ENCODE measurements at regions not wholly inside any gene's neighbourhood (a gene's known extent, or its start where the extent isn't known, plus 50 kb on each side); places are given as distances from the start of the nearest gene placed in this dataset.

GRCh38 chrX:5145957-5146356, 1082.7 kb downstream of the NLGN4X start:
- no peaks in the 10 kb centered on the region for H3K27me3 ChIP-seq (ENCODE audit: insufficient read depth)
- CTCF ChIA-PET = no interaction called here
- no peaks in the 10 kb centered on the region for H3K9me3 ChIP-seq
- H3F3A ChIP-seq (replicated peaks; ENCODE audit: insufficient read depth) = no peaks in the 10 kb centered on the region
- H3K9ac ChIP-seq = no peak overlapping the region
- no peaks in the 10 kb centered on the region for H3K79me2 ChIP-seq (ENCODE audit: insufficient read depth)
- no peak overlapping the region for H2AFZ ChIP-seq (ENCODE audit: low read depth)
- H3K9me2 ChIP-seq = no peaks in the 10 kb centered on the region
- no peak for TF ChIP-seq TAF1 (IDR thresholded peaks at IDR 0.05; ENCODE audit: borderline replicate concordance, low read depth, low read length)
- TF ChIP-seq RCOR1 (IDR thresholded peaks at IDR 0.05; ENCODE audit: low read length) = no peak
- TF ChIP-seq EP300 (IDR thresholded peaks at IDR 0.05; ENCODE audit: borderline replicate concordance in 1 of 2, low read depth in 1 of 2, low read length in 1 of 2) = no peak
- no peak for TF ChIP-seq RFX5 (IDR thresholded peaks at IDR 0.05; ENCODE audit: low read length)
- no peak for TF ChIP-seq FOSL2 (IDR thresholded peaks at IDR 0.05; ENCODE audit: borderline replicate concordance, low read depth)
- no peak for TF ChIP-seq RXRA (IDR thresholded peaks at IDR 0.05; ENCODE audit: borderline replicate concordance, low read depth)
- no peak for TF ChIP-seq POLR2AphosphoS5 (IDR thresholded peaks at IDR 0.05; ENCODE audit: low read depth, low read length)
- TF ChIP-seq ELF1 (IDR thresholded peaks at IDR 0.05) = no peak
- TF ChIP-seq NRF1 (IDR thresholded peaks at IDR 0.05; ENCODE audit: low read depth, low read length) = no peak
- TF ChIP-seq PBX3 (IDR thresholded peaks at IDR 0.05) = no peak
- TF ChIP-seq EZH2phosphoT487 (IDR thresholded peaks at IDR 0.05; ENCODE audit: borderline replicate concordance, low read depth) = no peak
- TF ChIP-seq TCF12 (IDR thresholded peaks at IDR 0.05) = no peak
- TF ChIP-seq, protein P1, sequence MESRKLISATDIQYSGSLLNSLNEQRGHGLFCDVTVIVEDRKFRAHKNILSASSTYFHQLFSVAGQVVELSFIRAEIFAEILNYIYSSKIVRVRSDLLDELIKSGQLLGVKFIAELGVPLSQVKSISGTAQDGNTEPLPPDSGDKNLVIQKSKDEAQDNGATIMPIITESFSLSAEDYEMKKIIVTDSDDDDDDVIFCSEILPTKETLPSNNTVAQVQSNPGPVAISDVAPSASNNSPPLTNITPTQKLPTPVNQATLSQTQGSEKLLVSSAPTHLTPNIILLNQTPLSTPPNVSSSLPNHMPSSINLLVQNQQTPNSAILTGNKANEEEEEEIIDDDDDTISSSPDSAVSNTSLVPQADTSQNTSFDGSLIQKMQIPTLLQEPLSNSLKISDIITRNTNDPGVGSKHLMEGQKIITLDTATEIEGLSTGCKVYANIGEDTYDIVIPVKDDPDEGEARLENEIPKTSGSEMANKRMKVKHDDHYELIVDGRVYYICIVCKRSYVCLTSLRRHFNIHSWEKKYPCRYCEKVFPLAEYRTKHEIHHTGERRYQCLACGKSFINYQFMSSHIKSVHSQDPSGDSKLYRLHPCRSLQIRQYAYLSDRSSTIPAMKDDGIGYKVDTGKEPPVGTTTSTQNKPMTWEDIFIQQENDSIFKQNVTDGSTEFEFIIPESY (IDR thresholded peaks at IDR 0.05; ENCODE audit: borderline replicate concordance, low read depth) = no peak
- no peak for TF ChIP-seq FOXJ3 (CRISPR knock-in tag; IDR thresholded peaks at IDR 0.05)
- no peaks in the 10 kb centered on the region for H3K4me1 ChIP-seq (ENCODE audit: control insufficient read depth in 1 of 2, insufficient read depth in 2 of 2, low read depth in 1 of 2, low read length in 1 of 2)
- WGBS (ENCODE audit: low lambda C conversion rate) = 4% methylated on average over 4 of the region's 4 CpGs
- no peak overlapping the region for H3K4me3 ChIP-seq (ENCODE audit: low read depth in 2 of 2, low read length in 1 of 2)
- H4K20me1 ChIP-seq (ENCODE audit: insufficient read depth) = no peaks in the 10 kb centered on the region
- no peaks in the 10 kb centered on the region for H3K36me3 ChIP-seq (replicated peaks in 1 of 2; ENCODE audit: control insufficient read depth in 1 of 2, insufficient read depth in 2 of 2, low read length in 1 of 2)
- H3K27ac ChIP-seq (ENCODE audit: low read depth in 2 of 2, low read length in 1 of 2) = no peak overlapping the region
- POLR2A ChIA-PET = no interaction called here
- no peak for DNase-seq
- no peak overlapping the region for H3K4me2 ChIP-seq

GRCh38 chrX:5142644-5143043, 1086.0 kb downstream of the NLGN4X start:
- H2AFZ ChIP-seq (ENCODE audit: low read depth) = no peak overlapping the region
- H3K27ac ChIP-seq (ENCODE audit: low read depth in 2 of 2, low read length in 1 of 2) = no peak overlapping the region
- no peaks in the 10 kb centered on the region for H3K27me3 ChIP-seq (ENCODE audit: insufficient read depth)
- no peak overlapping the region for H3K9ac ChIP-seq
- no peaks in the 10 kb centered on the region for H3K9me3 ChIP-seq
- no peaks in the 10 kb centered on the region for H3F3A ChIP-seq (replicated peaks; ENCODE audit: insufficient read depth)
- no peak for DNase-seq
- no peaks in the 10 kb centered on the region for H3K9me2 ChIP-seq
- H3K4me3 ChIP-seq (ENCODE audit: low read depth in 2 of 2, low read length in 1 of 2) = no peak overlapping the region
- no peaks in the 10 kb centered on the region for H3K4me1 ChIP-seq (ENCODE audit: control insufficient read depth in 1 of 2, insufficient read depth in 2 of 2, low read depth in 1 of 2, low read length in 1 of 2)
- CTCF ChIA-PET = no interaction called here
- POLR2A ChIA-PET = no interaction called here
- H3K4me2 ChIP-seq = no peak overlapping the region
- WGBS (ENCODE audit: low lambda C conversion rate) = 16% methylated on average over 7 of the region's 7 CpGs
- no peaks in the 10 kb centered on the region for H3K79me2 ChIP-seq (ENCODE audit: insufficient read depth)
- H4K20me1 ChIP-seq (ENCODE audit: insufficient read depth) = no peaks in the 10 kb centered on the region
- no peaks in the 10 kb centered on the region for H3K36me3 ChIP-seq (replicated peaks in 1 of 2; ENCODE audit: control insufficient read depth in 1 of 2, insufficient read depth in 2 of 2, low read length in 1 of 2)
- TF ChIP-seq, protein P2, sequence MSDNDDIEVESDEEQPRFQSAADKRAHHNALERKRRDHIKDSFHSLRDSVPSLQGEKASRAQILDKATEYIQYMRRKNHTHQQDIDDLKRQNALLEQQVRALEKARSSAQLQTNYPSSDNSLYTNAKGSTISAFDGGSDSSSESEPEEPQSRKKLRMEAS (IDR thresholded peaks at IDR 0.05; ENCODE audit: low read depth) = no peak
- TF ChIP-seq GABPA (IDR thresholded peaks at IDR 0.05; ENCODE audit: low read depth) = no peak
- no peak for TF ChIP-seq NRF1 (IDR thresholded peaks at IDR 0.05; ENCODE audit: low read depth, low read length)
- TF ChIP-seq YY1 (IDR thresholded peaks at IDR 0.05; ENCODE audit: low read depth) = no peak
- TF ChIP-seq, protein P3, sequence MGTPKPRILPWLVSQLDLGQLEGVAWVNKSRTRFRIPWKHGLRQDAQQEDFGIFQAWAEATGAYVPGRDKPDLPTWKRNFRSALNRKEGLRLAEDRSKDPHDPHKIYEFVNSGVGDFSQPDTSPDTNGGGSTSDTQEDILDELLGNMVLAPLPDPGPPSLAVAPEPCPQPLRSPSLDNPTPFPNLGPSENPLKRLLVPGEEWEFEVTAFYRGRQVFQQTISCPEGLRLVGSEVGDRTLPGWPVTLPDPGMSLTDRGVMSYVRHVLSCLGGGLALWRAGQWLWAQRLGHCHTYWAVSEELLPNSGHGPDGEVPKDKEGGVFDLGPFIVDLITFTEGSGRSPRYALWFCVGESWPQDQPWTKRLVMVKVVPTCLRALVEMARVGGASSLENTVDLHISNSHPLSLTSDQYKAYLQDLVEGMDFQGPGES (IDR thresholded peaks at IDR 0.05; ENCODE audit: low read depth, low read length) = no peak
- TF ChIP-seq, protein P4, sequence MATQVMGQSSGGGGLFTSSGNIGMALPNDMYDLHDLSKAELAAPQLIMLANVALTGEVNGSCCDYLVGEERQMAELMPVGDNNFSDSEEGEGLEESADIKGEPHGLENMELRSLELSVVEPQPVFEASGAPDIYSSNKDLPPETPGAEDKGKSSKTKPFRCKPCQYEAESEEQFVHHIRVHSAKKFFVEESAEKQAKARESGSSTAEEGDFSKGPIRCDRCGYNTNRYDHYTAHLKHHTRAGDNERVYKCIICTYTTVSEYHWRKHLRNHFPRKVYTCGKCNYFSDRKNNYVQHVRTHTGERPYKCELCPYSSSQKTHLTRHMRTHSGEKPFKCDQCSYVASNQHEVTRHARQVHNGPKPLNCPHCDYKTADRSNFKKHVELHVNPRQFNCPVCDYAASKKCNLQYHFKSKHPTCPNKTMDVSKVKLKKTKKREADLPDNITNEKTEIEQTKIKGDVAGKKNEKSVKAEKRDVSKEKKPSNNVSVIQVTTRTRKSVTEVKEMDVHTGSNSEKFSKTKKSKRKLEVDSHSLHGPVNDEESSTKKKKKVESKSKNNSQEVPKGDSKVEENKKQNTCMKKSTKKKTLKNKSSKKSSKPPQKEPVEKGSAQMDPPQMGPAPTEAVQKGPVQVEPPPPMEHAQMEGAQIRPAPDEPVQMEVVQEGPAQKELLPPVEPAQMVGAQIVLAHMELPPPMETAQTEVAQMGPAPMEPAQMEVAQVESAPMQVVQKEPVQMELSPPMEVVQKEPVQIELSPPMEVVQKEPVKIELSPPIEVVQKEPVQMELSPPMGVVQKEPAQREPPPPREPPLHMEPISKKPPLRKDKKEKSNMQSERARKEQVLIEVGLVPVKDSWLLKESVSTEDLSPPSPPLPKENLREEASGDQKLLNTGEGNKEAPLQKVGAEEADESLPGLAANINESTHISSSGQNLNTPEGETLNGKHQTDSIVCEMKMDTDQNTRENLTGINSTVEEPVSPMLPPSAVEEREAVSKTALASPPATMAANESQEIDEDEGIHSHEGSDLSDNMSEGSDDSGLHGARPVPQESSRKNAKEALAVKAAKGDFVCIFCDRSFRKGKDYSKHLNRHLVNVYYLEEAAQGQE (IDR thresholded peaks at IDR 0.05; ENCODE audit: low read depth, low read length) = no peak
- TF ChIP-seq NFIC (IDR thresholded peaks at IDR 0.05; ENCODE audit: borderline replicate concordance) = no peak
- TF ChIP-seq ELF1 (IDR thresholded peaks at IDR 0.05) = no peak
- no peak for TF ChIP-seq RFX5 (IDR thresholded peaks at IDR 0.05; ENCODE audit: low read length)
- no peak for TF ChIP-seq CHD2 (IDR thresholded peaks at IDR 0.05; ENCODE audit: low read length, partially characterized antibody)
- no peak for TF ChIP-seq TCF12 (IDR thresholded peaks at IDR 0.05)

All from SK-N-SH (cell line).